GM06990 (cell line): ENCODE measurements at regions not wholly inside any gene's neighbourhood (a gene's known extent, or its start where the extent isn't known, plus 50 kb on each side); places are given as distances from the start of the nearest gene placed in this dataset.

ENCODE experiments used
- DNase-seq: peaks from one replicate; pipeline ENCODE4 v3.0.0-alpha.2; 2011; ENCODE audit not compliant: insufficient read length; ENCODE audit errors: extremely low read depth
- H3K27me3 ChIP-seq: replicated peaks from 2 replicates; pipeline ENCODE4 v1.6.0; 2011; ENCODE audit warnings: low read length; ENCODE audit not compliant: control insufficient read depth, insufficient read depth
- H3K36me3 ChIP-seq: 2 replicates; pipeline ENCODE4 v1.5.1; 2011; ENCODE audit warnings: low read length; ENCODE audit not compliant: control insufficient read depth, insufficient read depth
- H3K4me3 ChIP-seq: replicated peaks from 2 replicates; pipeline ENCODE4 v1.5.1; 2011; ENCODE audit warnings: low read depth, mild to moderate bottlenecking, control low read depth, low read length
- CTCF ChIP-seq: IDR thresholded peaks from 2 replicates; pipeline ENCODE4 v1.5.1; 2011; ENCODE audit warnings: low read length, control low read depth, mild to moderate bottlenecking, inconsistent platforms; ENCODE audit not compliant: insufficient read depth, poor library complexity, severe bottlenecking

GRCh38 chr3:147934451-147935180 is 525.5 kb downstream of the ZIC1 start:
- no peaks in the 10 kb centered on the region for H3K36me3 ChIP-seq
- no peak overlapping the region for H3K4me3 ChIP-seq
- no peak for DNase-seq
- no peaks in the 10 kb centered on the region for H3K27me3 ChIP-seq
- no peak for TF ChIP-seq CTCF

DNA sequence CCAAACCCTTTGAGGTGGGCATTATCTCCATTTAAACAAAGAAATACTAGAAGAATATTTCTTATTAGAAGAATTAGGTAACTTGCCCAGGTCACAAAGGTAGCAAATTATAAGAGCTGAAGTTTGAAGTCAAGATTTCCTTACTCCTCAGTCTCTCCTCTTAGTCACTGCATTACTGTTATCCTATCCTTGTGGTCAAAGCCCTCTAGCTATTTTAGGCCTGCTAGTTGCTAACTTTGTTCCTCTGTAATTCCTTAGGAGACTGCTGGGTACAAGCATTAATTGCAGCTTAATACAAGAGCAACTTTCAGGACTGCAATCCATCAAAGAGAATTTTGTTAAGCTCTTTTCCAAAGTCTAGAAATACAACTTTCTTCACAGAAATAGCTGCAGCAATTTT is 528.2 kb downstream of the ZIC1 start:
- DNase-seq, result no peak
- H3K36me3 ChIP-seq, result no peaks in the 10 kb centered on the region
- H3K27me3 ChIP-seq, result no peaks in the 10 kb centered on the region
- TF ChIP-seq CTCF, result no peak
- H3K4me3 ChIP-seq, result no peak overlapping the region

GRCh38 chr3:147937891-147938290 is 528.7 kb downstream of the ZIC1 start:
- H3K4me3 ChIP-seq, result no peak overlapping the region
- H3K36me3 ChIP-seq, result no peaks in the 10 kb centered on the region
- TF ChIP-seq CTCF, result no peak
- no peaks in the 10 kb centered on the region for H3K27me3 ChIP-seq
- DNase-seq, result no peak

- no peaks in the 10 kb centered on the region for H3K36me3 ChIP-seq
Observed at GRCh38 chr3:147939425-147939824, 530.3 kb downstream of the ZIC1 start.

DNA sequence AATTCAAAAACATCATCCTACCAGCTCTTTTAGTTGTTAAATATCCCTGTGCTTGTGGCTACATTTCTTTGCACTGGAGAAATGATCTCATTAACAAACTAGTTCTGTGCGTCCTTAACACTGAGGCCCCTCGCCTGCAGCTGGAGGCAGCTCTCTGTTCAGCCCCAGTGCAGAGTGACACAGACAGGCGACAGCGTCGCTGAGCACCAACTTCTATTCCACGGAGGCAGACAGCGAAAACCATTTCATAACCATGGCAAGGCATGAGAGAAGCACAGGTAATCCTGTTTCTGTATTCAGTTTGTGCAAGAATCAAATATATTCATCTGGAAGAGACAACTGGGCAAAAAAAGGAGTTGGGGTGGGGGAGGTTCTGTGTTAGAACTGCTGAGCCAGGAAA is 530.7 kb downstream of the ZIC1 start:
- DNase-seq, result no peak
- no peak for TF ChIP-seq CTCF
- H3K36me3 ChIP-seq, result no peaks in the 10 kb centered on the region
- H3K4me3 ChIP-seq, result no peak overlapping the region
- H3K27me3 ChIP-seq, result no peaks in the 10 kb centered on the region

More at GRCh38 chr3:147939425-147939824, 530.3 kb downstream of the ZIC1 start:
- Histone ChIP-seq H3K27me3 (no peaks in the 10 kb centered on the region), H3K4me3 (no peak overlapping the region)
- DNase-seq, result no peak
- no peak for TF ChIP-seq CTCF
